BLaER1 (cell line): ENCODE measurements at regions not wholly inside any gene's neighbourhood (a gene's known extent, or its start where the extent isn't known, plus 50 kb on each side); places are given as distances from the start of the nearest gene placed in this dataset.

Source experiments
- H3K27ac ChIP-seq: shearing (Covaris generic); formaldehyde crosslinking; 2 replicates; pipeline ENCODE4 v1.8.1; 2022
- H3K27me3 ChIP-seq: shearing (Covaris generic); formaldehyde crosslinking; 2 replicates; pipeline ENCODE4 v1.8.1; 2022
- H3K36me3 ChIP-seq: shearing (Covaris generic); formaldehyde crosslinking; 2 replicates; pipeline ENCODE4 v1.8.1; 2022
- H3K4me1 ChIP-seq: shearing (Covaris generic); formaldehyde crosslinking; 2 replicates; pipeline ENCODE4 v1.8.1; 2022
- H3K4me2 ChIP-seq: shearing (Covaris generic); formaldehyde crosslinking; 2 replicates; pipeline ENCODE4 v1.8.1; 2022
- H3K4me3 ChIP-seq: shearing (Covaris generic); formaldehyde crosslinking; 2 replicates; pipeline ENCODE4 v1.8.1; 2022
- H3K9ac ChIP-seq: shearing (Covaris generic); formaldehyde crosslinking; 2 replicates; pipeline ENCODE4 v1.8.1; 2022
- H3K9me3 ChIP-seq: shearing (Covaris generic); formaldehyde crosslinking; 2 replicates; pipeline ENCODE4 v1.8.1; 2022
- H4K20me1 ChIP-seq: shearing (Covaris generic); formaldehyde crosslinking; 2 replicates; pipeline ENCODE4 v1.8.1; 2022
- Cebpa-rat ChIP-seq: shearing (Covaris generic); IDR thresholded peaks from 2 replicates; pipeline ENCODE4 v1.8.1; 2022

GRCh38 chr16:65339062-65339461 is 217.2 kb upstream of the CDH11 start:
- no peak for TF ChIP-seq Cebpa-rat
- H3K36me3 ChIP-seq: no peaks in the 10 kb centered on the region
- H3K4me2 ChIP-seq: no peak overlapping the region
- H3K4me1 ChIP-seq: no peaks in the 10 kb centered on the region
- H4K20me1 ChIP-seq: no peaks in the 10 kb centered on the region
- no peak overlapping the region for H3K4me3 ChIP-seq
- H3K27ac ChIP-seq: no peak overlapping the region
- H3K27me3 ChIP-seq: no peaks in the 10 kb centered on the region
- H3K9me3 ChIP-seq: no peaks in the 10 kb centered on the region
- no peak overlapping the region for H3K9ac ChIP-seq

GRCh38 chr16:65336160-65336559 is 214.3 kb upstream of the CDH11 start:
- no peaks in the 10 kb centered on the region for H3K4me1 ChIP-seq
- no peak for TF ChIP-seq Cebpa-rat
- H3K36me3 ChIP-seq: no peaks in the 10 kb centered on the region
- H3K4me3 ChIP-seq: no peak overlapping the region
- no peak overlapping the region for H3K9ac ChIP-seq
- no peaks in the 10 kb centered on the region for H3K9me3 ChIP-seq
- no peaks in the 10 kb centered on the region for H4K20me1 ChIP-seq
- no peaks in the 10 kb centered on the region for H3K27me3 ChIP-seq
- H3K27ac ChIP-seq: no peak overlapping the region
- H3K4me2 ChIP-seq: no peak overlapping the region

- Histone ChIP-seq H3K27ac (no peak overlapping the region), H3K4me2 (no peak overlapping the region), H3K9ac (no peak overlapping the region), H3K27me3 (no peaks in the 10 kb centered on the region), H3K36me3 (no peaks in the 10 kb centered on the region), H3K4me3 (no peak overlapping the region), H3K4me1 (no peaks in the 10 kb centered on the region), H3K9me3 (no peaks in the 10 kb centered on the region), H4K20me1 (no peaks in the 10 kb centered on the region)
- TF ChIP-seq Cebpa-rat: no peak
Measured at GRCh38 chr16:65334081-65334480, 212.2 kb upstream of the CDH11 start.

- no peaks in the 10 kb centered on the region for H4K20me1 ChIP-seq
- TF ChIP-seq Cebpa-rat: no peak
- no peaks in the 10 kb centered on the region for H3K4me1 ChIP-seq
- no peak overlapping the region for H3K4me2 ChIP-seq
- no peak overlapping the region for H3K27ac ChIP-seq
- no peaks in the 10 kb centered on the region for H3K27me3 ChIP-seq
- no peaks in the 10 kb centered on the region for H3K9me3 ChIP-seq
- H3K36me3 ChIP-seq: no peaks in the 10 kb centered on the region
- no peak overlapping the region for H3K4me3 ChIP-seq
- H3K9ac ChIP-seq: no peak overlapping the region
Measured at GRCh38 chr16:65333283-65333682, 211.4 kb upstream of the CDH11 start.

- TF ChIP-seq Cebpa-rat: no peak
- H3K4me2 ChIP-seq: no peak overlapping the region
- H3K9ac ChIP-seq: no peak overlapping the region
- H3K9me3 ChIP-seq: no peaks in the 10 kb centered on the region
- no peaks in the 10 kb centered on the region for H4K20me1 ChIP-seq
- H3K36me3 ChIP-seq: no peaks in the 10 kb centered on the region
- no peaks in the 10 kb centered on the region for H3K4me1 ChIP-seq
- no peak overlapping the region for H3K4me3 ChIP-seq
- H3K27me3 ChIP-seq: no peaks in the 10 kb centered on the region
- H3K27ac ChIP-seq: no peak overlapping the region
Measured at GRCh38 chr16:65327346-65327745, 205.5 kb upstream of the CDH11 start.

GRCh38 chr16:65323655-65324237 is 201.9 kb upstream of the CDH11 start:
- H3K9me3 ChIP-seq: no peaks in the 10 kb centered on the region
- H3K27ac ChIP-seq: no peak overlapping the region
- H3K36me3 ChIP-seq: no peaks in the 10 kb centered on the region
- H3K27me3 ChIP-seq: no peaks in the 10 kb centered on the region
- H3K9ac ChIP-seq: no peak overlapping the region
- no peak for TF ChIP-seq Cebpa-rat
- no peaks in the 10 kb centered on the region for H4K20me1 ChIP-seq
- H3K4me2 ChIP-seq: no peak overlapping the region
- H3K4me3 ChIP-seq: no peak overlapping the region
- no peaks in the 10 kb centered on the region for H3K4me1 ChIP-seq

GRCh38 chr16:65319621-65320231 is 197.9 kb upstream of the CDH11 start:
- TF ChIP-seq Cebpa-rat: no peak
- Histone ChIP-seq H3K27me3 (no peaks in the 10 kb centered on the region), H3K36me3 (no peaks in the 10 kb centered on the region), H3K4me1 (no peaks in the 10 kb centered on the region), H3K27ac (no peak overlapping the region), H3K9me3 (no peaks in the 10 kb centered on the region), H3K4me3 (no peak overlapping the region), H4K20me1 (no peaks in the 10 kb centered on the region), H3K9ac (no peak overlapping the region), H3K4me2 (no peak overlapping the region)

- Histone ChIP-seq H3K4me2 (no peak overlapping the region), H3K9me3 (no peaks in the 10 kb centered on the region), H3K36me3 (no peaks in the 10 kb centered on the region), H3K27me3 (no peaks in the 10 kb centered on the region), H3K4me3 (no peak overlapping the region), H4K20me1 (no peaks in the 10 kb centered on the region), H3K9ac (no peak overlapping the region), H3K27ac (no peak overlapping the region), H3K4me1 (no peaks in the 10 kb centered on the region)
- TF ChIP-seq Cebpa-rat: no peak
Measured at GRCh38 chr16:65318590-65319257, 196.9 kb upstream of the CDH11 start.

- H3K4me3 ChIP-seq: no peak overlapping the region
- no peak overlapping the region for H3K27ac ChIP-seq
- no peaks in the 10 kb centered on the region for H3K4me1 ChIP-seq
- no peak for TF ChIP-seq Cebpa-rat
- no peaks in the 10 kb centered on the region for H3K9me3 ChIP-seq
- H3K9ac ChIP-seq: no peak overlapping the region
- H3K4me2 ChIP-seq: no peak overlapping the region
- H4K20me1 ChIP-seq: no peaks in the 10 kb centered on the region
- H3K36me3 ChIP-seq: no peaks in the 10 kb centered on the region
- no peaks in the 10 kb centered on the region for H3K27me3 ChIP-seq
Measured at GRCh38 chr16:65318138-65318537, 196.3 kb upstream of the CDH11 start.

- no peak for TF ChIP-seq Cebpa-rat
- H3K4me2 ChIP-seq: no peak overlapping the region
- H3K9ac ChIP-seq: no peak overlapping the region
- no peaks in the 10 kb centered on the region for H4K20me1 ChIP-seq
- H3K36me3 ChIP-seq: no peaks in the 10 kb centered on the region
- no peaks in the 10 kb centered on the region for H3K27me3 ChIP-seq
- H3K4me1 ChIP-seq: no peaks in the 10 kb centered on the region
- no peak overlapping the region for H3K4me3 ChIP-seq
- H3K27ac ChIP-seq: no peak overlapping the region
- H3K9me3 ChIP-seq: no peaks in the 10 kb centered on the region
Measured at GRCh38 chr16:65316808-65317207, 194.9 kb upstream of the CDH11 start.
